WTC11 (cell line): ENCODE measurements at regions not wholly inside any gene's neighbourhood (a gene's known extent, or its start where the extent isn't known, plus 50 kb on each side); places are given as distances from the start of the nearest gene placed in this dataset.

ENCODE experiments used
- MAX ChIP-seq: sonication (generic); formaldehyde crosslinking; IDR thresholded peaks from 2 replicates; pipeline ENCODE4 v1.8.0; 2022; ENCODE audit warnings: mild to moderate bottlenecking, missing genetic modification reagents
- PREB ChIP-seq: sonication (generic); formaldehyde crosslinking; IDR thresholded peaks from 2 replicates; pipeline ENCODE4 v1.8.1; 2022; ENCODE audit warnings: mild to moderate bottlenecking, missing genetic modification reagents, moderate library complexity, borderline replicate concordance
- SP1 ChIP-seq: sonication (generic); formaldehyde crosslinking; conservative IDR thresholded peaks from 2 replicates; pipeline ENCODE4 v1.8.1; 2022; ENCODE audit warnings: missing genetic modification reagents
- TF ChIP-seq, protein P1 (sequence below): fragments of 200-600 bp; IDR thresholded peaks from 2 replicates; pipeline ENCODE4 v1.8.0; 2022; ENCODE audit warnings: antibody characterized with exemption
- TF ChIP-seq, protein P2 (sequence below): sonication (generic); formaldehyde crosslinking; IDR thresholded peaks from 2 replicates; pipeline ENCODE4 v1.8.0; 2022; ENCODE audit warnings: missing genetic modification reagents
- TF ChIP-seq, protein P3 (sequence below): fragments of 250-450 bp; sonication (Bioruptor Pico); IDR thresholded peaks from 2 replicates; pipeline ENCODE4 v2.1.2; 2022; ENCODE audit warnings: mild to moderate bottlenecking, moderate library complexity

DNA sequence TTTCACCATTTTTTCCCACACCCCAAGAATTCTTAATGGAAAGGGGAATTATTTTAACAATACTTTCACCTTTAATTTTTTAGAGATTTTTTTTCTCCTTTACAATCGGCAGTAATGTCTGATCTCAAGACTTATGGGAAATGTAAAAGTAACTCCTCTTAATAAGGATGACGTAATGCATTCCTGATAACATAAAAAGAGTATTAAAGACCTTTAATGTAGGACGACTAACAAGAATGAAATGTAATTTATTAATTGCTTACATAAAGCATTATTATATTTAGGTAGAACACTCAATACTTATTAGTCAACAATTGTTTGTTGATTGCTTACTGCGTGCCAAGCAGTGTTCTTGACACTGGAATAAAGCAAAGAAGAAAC, 416.8 kb upstream of the NAALADL2 start:
- TF ChIP-seq MAX (CRISPR knock-in tag) (no peak), SP1 (no peak), PREB (CRISPR knock-in tag) (no peak)
- TF ChIP-seq, protein P1, sequence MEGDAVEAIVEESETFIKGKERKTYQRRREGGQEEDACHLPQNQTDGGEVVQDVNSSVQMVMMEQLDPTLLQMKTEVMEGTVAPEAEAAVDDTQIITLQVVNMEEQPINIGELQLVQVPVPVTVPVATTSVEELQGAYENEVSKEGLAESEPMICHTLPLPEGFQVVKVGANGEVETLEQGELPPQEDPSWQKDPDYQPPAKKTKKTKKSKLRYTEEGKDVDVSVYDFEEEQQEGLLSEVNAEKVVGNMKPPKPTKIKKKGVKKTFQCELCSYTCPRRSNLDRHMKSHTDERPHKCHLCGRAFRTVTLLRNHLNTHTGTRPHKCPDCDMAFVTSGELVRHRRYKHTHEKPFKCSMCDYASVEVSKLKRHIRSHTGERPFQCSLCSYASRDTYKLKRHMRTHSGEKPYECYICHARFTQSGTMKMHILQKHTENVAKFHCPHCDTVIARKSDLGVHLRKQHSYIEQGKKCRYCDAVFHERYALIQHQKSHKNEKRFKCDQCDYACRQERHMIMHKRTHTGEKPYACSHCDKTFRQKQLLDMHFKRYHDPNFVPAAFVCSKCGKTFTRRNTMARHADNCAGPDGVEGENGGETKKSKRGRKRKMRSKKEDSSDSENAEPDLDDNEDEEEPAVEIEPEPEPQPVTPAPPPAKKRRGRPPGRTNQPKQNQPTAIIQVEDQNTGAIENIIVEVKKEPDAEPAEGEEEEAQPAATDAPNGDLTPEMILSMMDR: no peak
- TF ChIP-seq, protein P2, sequence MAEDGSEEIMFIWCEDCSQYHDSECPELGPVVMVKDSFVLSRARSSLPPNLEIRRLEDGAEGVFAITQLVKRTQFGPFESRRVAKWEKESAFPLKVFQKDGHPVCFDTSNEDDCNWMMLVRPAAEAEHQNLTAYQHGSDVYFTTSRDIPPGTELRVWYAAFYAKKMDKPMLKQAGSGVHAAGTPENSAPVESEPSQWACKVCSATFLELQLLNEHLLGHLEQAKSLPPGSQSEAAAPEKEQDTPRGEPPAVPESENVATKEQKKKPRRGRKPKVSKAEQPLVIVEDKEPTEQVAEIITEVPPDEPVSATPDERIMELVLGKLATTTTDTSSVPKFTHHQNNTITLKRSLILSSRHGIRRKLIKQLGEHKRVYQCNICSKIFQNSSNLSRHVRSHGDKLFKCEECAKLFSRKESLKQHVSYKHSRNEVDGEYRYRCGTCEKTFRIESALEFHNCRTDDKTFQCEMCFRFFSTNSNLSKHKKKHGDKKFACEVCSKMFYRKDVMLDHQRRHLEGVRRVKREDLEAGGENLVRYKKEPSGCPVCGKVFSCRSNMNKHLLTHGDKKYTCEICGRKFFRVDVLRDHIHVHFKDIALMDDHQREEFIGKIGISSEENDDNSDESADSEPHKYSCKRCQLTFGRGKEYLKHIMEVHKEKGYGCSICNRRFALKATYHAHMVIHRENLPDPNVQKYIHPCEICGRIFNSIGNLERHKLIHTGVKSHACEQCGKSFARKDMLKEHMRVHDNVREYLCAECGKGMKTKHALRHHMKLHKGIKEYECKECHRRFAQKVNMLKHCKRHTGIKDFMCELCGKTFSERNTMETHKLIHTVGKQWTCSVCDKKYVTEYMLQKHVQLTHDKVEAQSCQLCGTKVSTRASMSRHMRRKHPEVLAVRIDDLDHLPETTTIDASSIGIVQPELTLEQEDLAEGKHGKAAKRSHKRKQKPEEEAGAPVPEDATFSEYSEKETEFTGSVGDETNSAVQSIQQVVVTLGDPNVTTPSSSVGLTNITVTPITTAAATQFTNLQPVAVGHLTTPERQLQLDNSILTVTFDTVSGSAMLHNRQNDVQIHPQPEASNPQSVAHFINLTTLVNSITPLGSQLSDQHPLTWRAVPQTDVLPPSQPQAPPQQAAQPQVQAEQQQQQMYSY (CRISPR knock-in tag): no peak
- TF ChIP-seq, protein P3, sequence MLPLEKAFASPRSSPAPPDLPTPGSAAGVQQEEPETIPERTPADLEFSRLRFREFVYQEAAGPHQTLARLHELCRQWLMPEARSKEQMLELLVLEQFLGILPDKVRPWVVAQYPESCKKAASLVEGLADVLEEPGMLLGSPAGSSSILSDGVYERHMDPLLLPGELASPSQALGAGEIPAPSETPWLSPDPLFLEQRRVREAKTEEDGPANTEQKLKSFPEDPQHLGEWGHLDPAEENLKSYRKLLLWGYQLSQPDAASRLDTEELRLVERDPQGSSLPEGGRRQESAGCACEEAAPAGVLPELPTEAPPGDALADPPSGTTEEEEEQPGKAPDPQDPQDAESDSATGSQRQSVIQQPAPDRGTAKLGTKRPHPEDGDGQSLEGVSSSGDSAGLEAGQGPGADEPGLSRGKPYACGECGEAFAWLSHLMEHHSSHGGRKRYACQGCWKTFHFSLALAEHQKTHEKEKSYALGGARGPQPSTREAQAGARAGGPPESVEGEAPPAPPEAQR: no peak
